NCI-H345 (cell line): ENCODE measurements at regions not wholly inside any gene's neighbourhood (a gene's known extent, or its start where the extent isn't known, plus 50 kb on each side); places are given as distances from the start of the nearest gene placed in this dataset.

Source experiments
- DNase-seq: peaks from one replicate; lab custom pipeline; 2025; lab: John Stamatoyannopoulos, UW

DNA sequence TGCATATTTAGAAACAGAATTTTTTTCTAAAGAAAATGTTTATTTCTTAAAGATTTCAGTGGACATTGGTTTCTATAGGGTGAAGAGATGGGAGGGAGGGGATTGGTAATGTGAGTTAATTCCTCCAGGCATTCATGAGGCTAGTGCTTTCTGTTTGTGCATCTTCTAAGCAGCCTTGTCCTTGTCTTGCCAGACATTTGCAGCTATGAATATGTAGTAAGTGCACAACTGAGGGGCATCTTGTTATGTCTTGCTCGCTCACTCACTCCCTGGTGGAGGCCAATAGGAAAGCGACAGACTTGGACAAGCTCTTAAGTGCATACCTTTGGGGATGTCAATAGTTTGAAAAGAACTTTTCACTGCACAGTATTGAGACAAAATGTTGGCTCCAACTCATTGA is 92.5 kb upstream of the ATP10A start:
- DNase-seq: no peak

DNA sequence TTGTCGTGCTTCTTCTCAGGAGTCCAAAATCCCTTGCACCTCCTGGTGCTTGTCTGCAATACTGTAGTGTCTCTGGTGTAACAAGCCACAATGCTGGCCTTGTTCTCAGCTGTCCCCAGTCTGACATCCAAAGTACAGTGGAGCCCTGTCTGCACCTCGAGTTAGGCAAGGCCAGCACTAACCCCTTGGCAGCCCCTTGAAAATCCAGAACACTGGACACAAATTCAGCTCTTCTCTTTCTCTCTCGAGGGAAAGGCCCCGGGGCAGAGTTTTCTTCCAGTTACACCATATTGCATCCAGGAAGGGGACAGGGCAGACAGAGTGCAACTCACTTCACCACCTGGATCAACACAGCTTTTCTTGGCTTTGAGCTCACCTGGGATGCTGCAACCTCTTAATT is 91.3 kb upstream of the ATP10A start:
- no peak for DNase-seq

DNA sequence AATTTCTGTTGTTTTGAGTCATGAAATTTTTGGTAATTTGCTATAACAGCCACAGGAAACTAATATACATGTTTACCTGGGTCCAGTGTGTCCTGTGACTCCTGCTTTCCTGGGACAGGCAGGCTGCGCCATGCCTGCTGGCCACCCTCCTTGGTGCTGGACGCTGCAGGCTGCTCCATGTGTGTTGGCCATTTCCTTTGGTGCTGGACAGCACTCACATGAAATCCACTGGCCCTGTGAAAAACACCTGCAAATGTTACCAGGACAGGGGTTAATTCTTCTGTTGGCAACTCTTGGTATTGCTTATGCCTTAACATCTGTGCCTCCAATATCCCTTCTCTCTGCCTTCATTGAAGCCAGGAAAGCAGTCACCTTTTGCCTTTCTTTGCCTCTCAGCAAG is 86.9 kb upstream of the ATP10A start:
- no peak for DNase-seq

DNA sequence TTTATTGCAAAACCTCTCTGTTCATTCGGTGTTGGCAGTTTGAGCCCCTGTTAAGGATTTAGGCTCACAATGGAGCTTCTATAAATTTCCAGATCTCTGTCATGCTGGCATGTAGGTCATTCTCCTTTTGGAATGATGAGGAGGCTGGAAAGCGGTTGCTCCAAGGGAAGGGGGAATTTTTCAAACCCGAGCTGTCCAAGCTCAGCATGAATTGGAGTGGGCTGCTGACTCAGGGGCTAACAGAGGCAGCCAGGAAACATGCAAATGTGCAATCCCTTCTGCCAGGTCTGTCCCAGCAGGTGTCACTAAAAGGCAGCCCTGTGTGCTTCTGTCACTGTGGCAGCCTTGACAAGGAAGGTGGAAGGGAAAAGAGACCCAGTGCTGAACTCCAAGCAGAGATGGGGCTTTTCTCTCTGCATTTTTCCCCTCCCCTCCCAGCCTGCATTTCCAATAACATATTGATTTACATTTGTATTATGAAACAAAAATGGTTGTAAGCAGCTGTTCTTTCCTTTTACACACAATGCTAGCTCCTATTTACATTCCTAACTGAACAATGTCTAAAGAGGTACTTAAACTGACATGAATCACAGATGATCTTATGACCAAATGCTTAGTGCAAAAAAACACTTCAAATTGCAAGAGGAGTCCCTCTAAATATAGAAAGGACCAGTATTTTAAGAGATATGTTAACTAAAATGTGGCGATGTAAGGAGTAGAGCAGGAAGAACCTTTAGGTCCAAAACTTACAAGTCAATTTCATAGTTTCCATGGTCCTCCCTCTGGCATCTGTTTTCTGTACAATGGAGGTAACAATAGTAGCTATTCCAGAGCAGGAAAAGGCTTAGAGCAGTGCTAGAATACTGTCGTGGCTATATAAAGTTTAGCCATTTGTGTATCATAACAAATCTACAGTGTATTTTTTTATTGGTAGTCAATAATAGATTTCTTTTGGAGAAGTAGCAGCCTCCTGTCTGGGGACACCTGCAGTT is 84.5 kb upstream of the ATP10A start:
- no peak for DNase-seq

DNA sequence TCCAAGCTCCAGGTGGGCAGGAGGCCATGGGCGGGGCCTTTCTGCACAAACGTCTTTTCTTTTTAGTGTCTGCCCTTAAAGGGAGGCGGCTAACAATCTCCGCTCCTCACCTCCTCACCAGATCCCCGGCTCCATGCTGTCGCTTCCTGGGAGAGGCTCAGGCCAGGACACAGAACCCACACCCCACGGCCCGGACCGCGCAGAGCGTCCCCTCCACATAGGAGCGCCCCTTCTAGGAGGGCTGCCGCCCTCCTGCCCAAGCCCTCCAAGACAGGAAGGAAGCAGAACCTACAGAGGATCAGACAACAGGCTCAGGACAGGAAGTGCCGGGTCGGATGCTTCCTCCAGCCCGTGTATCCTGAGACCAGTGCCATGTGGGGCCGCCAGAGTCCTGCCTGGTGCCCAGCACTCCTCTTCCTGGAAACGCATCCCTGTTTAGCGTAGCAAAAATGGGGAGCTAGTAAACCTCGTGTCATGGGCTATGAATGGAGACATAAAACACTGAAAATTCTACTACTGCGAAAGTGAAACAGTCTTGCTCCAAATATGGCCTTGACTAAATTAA is 83.2 kb upstream of the ATP10A start:
- no peak for DNase-seq

DNA sequence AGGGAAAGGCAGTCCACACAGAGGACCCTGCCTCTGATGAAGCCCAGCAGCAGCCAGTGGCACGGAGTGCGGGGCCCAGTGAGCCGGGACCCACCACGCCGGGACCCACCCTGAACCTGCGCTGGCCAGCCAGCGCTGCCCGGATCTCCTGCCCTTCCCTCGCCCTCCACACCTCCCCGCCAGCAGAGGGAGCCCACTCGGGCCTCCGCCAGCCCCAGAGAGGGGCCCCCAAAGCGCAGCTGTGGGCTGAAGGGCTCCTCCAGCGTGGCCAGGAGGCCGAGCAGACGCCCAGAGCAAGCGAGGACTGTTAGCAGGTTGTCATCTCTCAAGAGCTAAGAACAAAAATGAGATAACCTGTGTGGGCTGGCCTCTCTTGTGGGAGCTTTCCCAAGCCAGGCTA is 81.3 kb upstream of the ATP10A start:
- no peak for DNase-seq

DNA sequence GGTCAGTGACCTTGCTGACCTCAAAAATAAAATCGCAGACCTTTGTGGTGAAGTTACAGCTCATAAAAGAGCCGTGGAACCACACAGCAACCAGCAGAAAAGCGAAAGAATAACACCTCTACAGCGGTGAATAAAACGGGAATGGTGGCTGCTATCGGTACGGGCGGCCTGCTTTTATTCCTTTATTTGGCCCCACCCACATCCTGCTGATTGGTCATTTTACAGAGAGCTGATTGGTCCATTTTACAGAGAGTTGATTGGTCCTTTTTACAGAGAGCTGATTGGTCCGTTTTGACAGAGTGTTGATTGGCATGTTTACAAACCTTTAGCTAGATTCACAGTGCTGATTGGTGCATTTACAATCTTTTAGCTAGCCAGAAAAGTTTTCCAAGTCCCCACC is 80.7 kb upstream of the ATP10A start:
- no peak for DNase-seq

DNA sequence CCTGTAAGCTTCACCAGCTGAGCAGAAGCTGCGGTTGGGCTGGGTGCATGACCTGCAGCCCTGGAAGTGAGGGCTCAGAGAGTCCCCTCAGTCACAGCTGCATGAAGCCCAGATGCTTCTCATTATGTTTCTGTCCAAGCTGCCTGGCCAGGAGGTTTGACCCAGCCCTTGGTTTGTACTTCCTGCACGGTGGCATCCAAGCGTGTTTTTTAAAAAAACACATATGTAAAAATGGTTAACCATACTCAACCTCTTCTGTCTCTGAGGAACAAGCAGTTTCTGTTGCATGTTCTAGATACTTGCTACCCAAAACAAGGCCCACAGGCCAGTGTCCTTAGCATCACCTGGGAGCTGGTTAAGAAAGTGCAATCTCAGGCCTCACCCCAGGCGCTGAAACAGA is 76.0 kb upstream of the ATP10A start:
- no peak for DNase-seq

DNA sequence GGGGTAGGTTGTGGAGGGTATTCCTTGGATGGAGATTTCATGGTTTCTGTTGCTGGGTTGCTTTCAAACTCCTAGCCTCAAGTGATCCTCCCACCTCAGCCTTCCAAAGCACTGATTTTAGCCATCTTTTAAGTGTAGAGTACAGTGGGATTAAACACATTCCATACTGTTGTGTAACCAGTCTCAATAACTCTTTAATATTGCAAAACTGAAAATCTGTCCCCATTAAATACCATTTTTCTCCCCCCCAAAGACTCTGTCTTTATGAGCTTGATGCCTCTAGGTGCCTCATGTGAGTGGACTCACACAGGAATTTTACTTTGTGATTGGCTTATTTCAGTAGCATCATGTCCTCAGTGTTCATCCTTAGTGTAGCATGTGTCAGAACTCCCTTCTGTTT is 74.7 kb upstream of the ATP10A start:
- DNase-seq: no peak

DNA sequence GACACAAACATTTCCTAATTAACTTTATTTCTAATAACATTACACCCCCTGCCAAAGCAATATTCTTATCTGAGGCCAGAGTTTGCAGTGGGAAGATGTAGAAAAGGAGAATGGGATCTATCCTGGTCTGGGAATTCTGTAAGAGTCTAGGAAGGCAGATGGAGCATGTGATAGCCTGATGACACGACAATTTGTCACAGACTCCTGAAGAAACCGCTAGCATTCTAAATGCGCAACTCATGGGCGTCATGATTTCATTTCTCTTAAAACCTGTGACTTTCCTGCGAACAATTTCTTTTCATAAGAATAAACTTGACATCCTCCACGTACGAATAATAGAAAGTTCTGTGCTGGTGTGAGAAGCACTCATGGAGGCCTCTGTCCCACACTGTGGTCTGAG is 72.9 kb upstream of the ATP10A start:
- DNase-seq: no peak

DNA sequence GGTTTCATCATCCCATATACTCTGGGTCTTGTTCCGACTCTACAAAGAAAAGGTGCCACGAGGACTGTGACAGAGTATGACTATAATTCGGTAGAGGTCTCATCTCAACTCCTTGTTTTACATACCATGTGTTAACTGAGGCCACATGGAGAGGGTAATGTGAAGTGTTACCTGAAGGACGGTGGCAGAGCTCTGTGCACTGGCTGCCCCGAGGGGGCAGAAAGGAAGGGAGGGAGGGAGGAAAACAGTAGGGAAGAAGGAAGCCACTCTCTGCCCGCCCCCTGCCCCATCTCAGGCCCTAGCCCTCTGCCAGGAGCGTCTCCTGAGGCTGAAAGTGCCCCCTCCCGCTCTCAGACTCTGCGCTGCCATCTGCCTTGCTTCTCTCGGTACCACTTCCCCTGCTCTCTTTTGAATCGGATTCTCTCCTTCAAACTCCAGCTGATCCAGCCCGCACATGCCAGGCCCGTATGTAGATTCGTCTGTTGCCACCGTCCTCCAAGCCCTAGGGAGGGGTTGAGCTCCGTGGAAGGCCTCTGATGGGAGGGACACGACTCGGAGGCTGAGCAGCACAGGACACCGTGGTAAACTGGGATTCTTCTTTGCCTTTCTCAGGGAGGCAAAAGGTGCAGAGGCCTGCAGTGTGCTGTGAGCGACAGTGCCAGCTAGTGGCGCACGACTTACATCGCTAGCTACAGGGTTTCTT is 70.5 kb upstream of the ATP10A start:
- no peak for DNase-seq

DNA sequence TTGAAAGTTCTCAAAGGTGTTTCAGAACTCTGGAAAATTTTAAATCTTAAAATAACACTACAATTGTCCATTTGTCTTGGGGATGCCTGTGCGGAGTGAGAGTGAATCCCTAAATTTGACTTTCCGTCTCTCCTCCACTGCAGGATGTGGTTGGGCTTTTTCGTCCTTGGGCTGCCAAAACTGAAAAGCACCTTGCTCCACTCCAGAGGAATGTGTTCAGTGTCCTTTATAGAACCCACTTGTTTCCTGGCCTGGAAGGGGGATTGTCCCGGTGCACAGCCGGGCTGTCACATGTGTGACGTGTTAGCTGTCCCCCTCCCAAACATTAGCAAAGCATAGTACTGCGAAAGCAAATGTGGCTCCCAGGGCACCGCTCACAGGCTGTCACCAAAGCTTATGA is 69.6 kb upstream of the ATP10A start:
- no peak for DNase-seq

DNA sequence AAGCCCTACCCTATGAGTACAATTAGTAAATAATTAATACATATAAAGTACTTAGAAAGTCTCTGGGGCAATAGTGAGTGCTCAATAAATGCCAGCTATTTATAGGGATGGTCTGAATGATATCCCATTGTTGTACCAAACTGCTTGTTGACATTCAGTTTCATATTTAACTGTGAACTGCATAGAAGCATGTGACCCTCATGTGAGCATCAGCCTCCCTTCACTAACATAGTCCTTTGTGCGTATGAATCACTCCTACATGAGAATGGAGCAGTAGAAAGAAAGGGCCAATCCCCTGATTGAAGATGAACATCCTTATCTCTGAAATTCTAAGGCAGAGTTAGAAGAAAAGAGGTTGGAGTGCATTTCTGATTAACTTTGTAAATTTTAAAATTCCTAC is 68.7 kb upstream of the ATP10A start:
- DNase-seq: no peak

DNA sequence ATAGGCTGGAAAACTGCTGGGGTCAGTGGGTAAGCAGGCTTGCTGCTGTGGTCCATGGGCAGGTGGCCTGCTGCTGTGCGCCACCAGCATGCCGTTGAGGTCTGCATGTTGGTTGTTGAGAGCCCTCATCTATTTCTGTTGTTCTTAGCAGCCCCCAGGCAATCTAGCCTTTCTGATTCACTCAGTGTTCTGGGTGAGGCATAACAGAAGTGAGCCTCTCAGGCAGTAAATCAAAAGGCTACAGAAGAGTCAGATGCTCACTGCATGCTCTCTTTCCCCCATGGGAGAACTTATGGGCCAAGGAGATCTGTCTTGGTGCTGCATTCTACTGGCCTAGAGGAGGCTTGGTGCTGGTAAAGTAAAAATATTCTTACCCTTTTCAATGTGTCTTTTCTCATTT is 67.8 kb upstream of the ATP10A start:
- no peak for DNase-seq
